H1 (cell line): ENCODE measurements at regions not wholly inside any gene's neighbourhood (a gene's known extent, or its start where the extent isn't known, plus 50 kb on each side); places are given as distances from the start of the nearest gene placed in this dataset.

Experiments used
- CTCF ChIA-PET: fragments of 300-600 bp; sonication (Branson Sonifier 250); formaldehyde crosslinking; loops from one replicate; lab custom pipeline; 2021; ENCODE audit not compliant: partially characterized antibody; lab: Charles Lee
- POLR2A ChIA-PET: fragments of 300-600 bp; sonication (Branson Sonifier 250); formaldehyde crosslinking; loops from one replicate; lab custom pipeline; 2021; ENCODE audit warnings: inconsistent platforms; ENCODE audit not compliant: partially characterized antibody; lab: Charles Lee
- DNase-seq, 2 experiments: peaks; one replicate each; pipeline versions ENCODE4 v3.0.0 to v3.0.0-alpha.2; 2010 to 2022; ENCODE audit warnings: low spot score in 2 of 2, low read depth in 1 of 2, mixed read lengths in 1 of 2
- FAIRE-seq: peaks from 2 replicates; lab custom pipeline; 2011; peaks lifted over from hg19 to GRCh38; lab: Jason Lieb, UNC
- H2AFZ ChIP-seq: 2 replicates; pipeline ENCODE4 v1.8.1; 2012; ENCODE audit warnings: low read length, inconsistent platforms
- H2AK5ac ChIP-seq: 2 replicates; pipeline ENCODE4 v1.6.1; 2013; ENCODE audit warnings: low read depth, low read length
- H2BK120ac ChIP-seq: replicated peaks from 2 replicates; pipeline ENCODE3; 2013; ENCODE audit warnings: low read depth, low read length, inconsistent platforms
- H2BK12ac ChIP-seq: 2 replicates; pipeline ENCODE4 v1.6.1; 2013; ENCODE audit warnings: low read depth, low read length
- H2BK15ac ChIP-seq: 2 replicates; pipeline ENCODE4 v1.6.1; 2013; ENCODE audit warnings: low read length
- H2BK20ac ChIP-seq: 2 replicates; pipeline ENCODE4 v1.6.1; 2013; ENCODE audit warnings: low read length
- H2BK5ac ChIP-seq: 2 replicates; pipeline ENCODE4 v1.6.1; 2013; ENCODE audit warnings: low read depth, low read length
- H3K14ac ChIP-seq: 2 replicates; pipeline ENCODE4 v1.6.1; 2013; ENCODE audit warnings: inconsistent platforms; ENCODE audit not compliant: insufficient read length
- H3K18ac ChIP-seq: 2 replicates; pipeline ENCODE4 v1.6.1; 2013; ENCODE audit warnings: low read length; ENCODE audit errors: extremely low read depth
- H3K23ac ChIP-seq: 2 replicates; pipeline ENCODE4 v1.6.1; 2013; ENCODE audit warnings: inconsistent platforms; ENCODE audit not compliant: insufficient read length
- H3K23me2 ChIP-seq: 2 replicates; pipeline ENCODE4 v1.6.1; 2013; ENCODE audit warnings: low read depth, low read length
- H3K27ac ChIP-seq: 2 replicates; pipeline ENCODE4 v1.6.1; 2011; ENCODE audit warnings: low read depth, low read length, inconsistent platforms
- H3K27me3 ChIP-seq, 4 experiments: replicated peaks in 1 of 4; 1 replicate in 1 of 4; 2 replicates in 3 of 4; pipeline versions ENCODE4 v1.6.1 to v1.8.1; 2011 to 2013; ENCODE audit warnings: low read length in 3 of 4, mild to moderate bottlenecking in 3 of 4, inconsistent platforms in 2 of 4, mixed read lengths in 2 of 4, moderate library complexity in 1 of 4; ENCODE audit not compliant: control insufficient read depth in 3 of 4, insufficient read depth in 3 of 4; ENCODE audit errors: extremely low read depth in 1 of 4
- H3K36me3 ChIP-seq, 4 experiments: 2 replicates each; pipeline versions ENCODE4 v1.6.1 to v1.8.1; 2011 to 2013; ENCODE audit warnings: mild to moderate bottlenecking in 4 of 4, low read length in 3 of 4, moderate library complexity in 2 of 4, control low read depth in 1 of 4, inconsistent platforms in 1 of 4; ENCODE audit not compliant: insufficient read depth in 4 of 4, control insufficient read depth in 2 of 4
- H3K4ac ChIP-seq: replicated peaks from 2 replicates; pipeline ENCODE3; 2013; ENCODE audit warnings: low read length, low read depth, mixed read lengths, inconsistent platforms; ENCODE audit not compliant: insufficient read length
- H3K4me1 ChIP-seq, 4 experiments: replicated peaks in 1 of 4; 1 replicate in 1 of 4; 2 replicates in 3 of 4; pipeline versions ENCODE4 v1.6.1 to v1.8.1; 2011 to 2013; ENCODE audit warnings: low read length in 3 of 4, inconsistent platforms in 2 of 4, mixed read lengths in 1 of 4; ENCODE audit not compliant: insufficient read depth in 4 of 4, control insufficient read depth in 3 of 4
- H3K4me2 ChIP-seq, 2 experiments: 2 replicates each; pipeline versions ENCODE4 v1.6.1 to v1.8.1; 2011 to 2013; ENCODE audit warnings: low read depth in 2 of 2, low read length in 2 of 2, control low read depth in 1 of 2, inconsistent platforms in 1 of 2, mild to moderate bottlenecking in 1 of 2; ENCODE audit not compliant: insufficient read depth in 1 of 2
- H3K4me3 ChIP-seq, 4 experiments: fragments of 200-600, 300-600 bp in 1 of 4; sonication (generic), shearing (Covaris generic), sonication (Bioruptor Twin) in 1 of 4; 2 replicates each; pipeline versions ENCODE4 v1.5.1 to v1.8.1; 2011 to 2016; ENCODE audit warnings: low read length in 4 of 4, low read depth in 3 of 4, control low read depth in 2 of 4, inconsistent platforms in 2 of 4, mild to moderate bottlenecking in 2 of 4, mixed read lengths in 1 of 4, moderate library complexity in 1 of 4; ENCODE audit not compliant: insufficient read depth in 2 of 4; ENCODE audit errors: extremely low read depth in 1 of 4
- H3K56ac ChIP-seq: replicated peaks from 2 replicates; pipeline ENCODE3; 2013; ENCODE audit warnings: low read depth, mild to moderate bottlenecking, mixed read lengths, low read length, inconsistent platforms; ENCODE audit not compliant: insufficient read length
- H3K79me1 ChIP-seq: 2 replicates; pipeline ENCODE4 v1.6.1; 2013; ENCODE audit warnings: low read depth, low read length, control low read depth
- H3K79me2 ChIP-seq, 2 experiments: 2 replicates each; pipeline versions ENCODE4 v1.6.1 to v1.8.1; 2012 to 2013; ENCODE audit warnings: low read length in 2 of 2, mild to moderate bottlenecking in 2 of 2, inconsistent platforms in 1 of 2; ENCODE audit not compliant: insufficient read depth in 2 of 2, control insufficient read depth in 1 of 2
- H3K9ac ChIP-seq, 4 experiments: replicated peaks in 1 of 4; 1 replicate in 1 of 4; 2 replicates in 3 of 4; pipeline versions ENCODE4 v1.6.1 to v1.8.1; 2011 to 2013; ENCODE audit warnings: low read depth in 3 of 4, low read length in 3 of 4, control low read depth in 2 of 4, mild to moderate bottlenecking in 2 of 4, moderate library complexity in 2 of 4, inconsistent platforms in 1 of 4; ENCODE audit errors: extremely low read depth in 1 of 4
- H3K9me3 ChIP-seq, 2 experiments: 2 replicates each; pipeline versions ENCODE4 v1.6.1 to v1.8.1; 2012 to 2013; ENCODE audit warnings: mild to moderate bottlenecking in 2 of 2, moderate library complexity in 2 of 2, control low read depth in 1 of 2, inconsistent platforms in 1 of 2, low read depth in 1 of 2, low read length in 1 of 2, mixed read lengths in 1 of 2; ENCODE audit not compliant: insufficient read depth in 2 of 2
- H4K20me1 ChIP-seq, 2 experiments: replicated peaks in 1 of 2; 2 replicates each; pipeline versions ENCODE3 to v1.8.1; 2011 to 2013; ENCODE audit warnings: inconsistent platforms in 2 of 2, low read length in 2 of 2, mild to moderate bottlenecking in 1 of 2; ENCODE audit not compliant: insufficient read depth in 2 of 2, control insufficient read depth in 1 of 2
- H4K5ac ChIP-seq: 2 replicates; pipeline ENCODE4 v1.6.1; 2013; ENCODE audit warnings: low read length, low read depth, mixed read lengths, inconsistent platforms; ENCODE audit not compliant: insufficient read length
- H4K8ac ChIP-seq: 2 replicates; pipeline ENCODE4 v1.8.0; 2013; ENCODE audit warnings: mild to moderate bottlenecking, moderate library complexity, low read length, inconsistent platforms; ENCODE audit not compliant: insufficient read depth; ENCODE audit errors: extremely low read depth
- H4K91ac ChIP-seq: replicated peaks from 2 replicates; pipeline ENCODE3; 2013; ENCODE audit warnings: low read length, mixed read lengths, inconsistent platforms; ENCODE audit not compliant: insufficient read length
- CREB1 ChIP-seq: IDR thresholded peaks from 2 replicates; pipeline ENCODE4 v1.6.1; 2012; ENCODE audit warnings: inconsistent platforms
- WGBS, 2 experiments: shearing (Covaris generic) in 1 of 2; methylation state at CpG; one replicate each; pipeline versions ENCODE4 v1.1.6 to v1.1.7; 2013 to 2015; ENCODE audit warnings: low lambda C conversion rate in 2 of 2, mixed read lengths in 2 of 2, inconsistent platforms in 1 of 2, low coverage in 1 of 2, missing lambda C conversion rate in 1 of 2; ENCODE audit not compliant: insufficient replicate concordance in 2 of 2, insufficient coverage in 1 of 2, insufficient read length in 1 of 2; ENCODE audit errors: extremely low coverage in 1 of 2, missing lambda C conversion rate in 1 of 2; 5-methylcytosine and 5-hydroxymethylcytosine counted together

- H4K5ac ChIP-seq, result no peak overlapping the region
- H3K23ac ChIP-seq, result no peak overlapping the region
- H2AK5ac ChIP-seq, result no peak overlapping the region
- no peak overlapping the region for H2BK20ac ChIP-seq
- no peak overlapping the region for H2BK15ac ChIP-seq
- no peak overlapping the region for H3K18ac ChIP-seq
- H2BK5ac ChIP-seq, result no peak overlapping the region
- FAIRE-seq (no peak), DNase-seq (no peak)
- no peak overlapping the region for H4K91ac ChIP-seq
- H3K4me1 ChIP-seq, result peaks cover 0 to 3% (median 0%) of the 10 kb centered on the region in 4 experiments; a peak in 1 of 7 replicates
- no peaks in the 10 kb centered on the region for H3K79me1 ChIP-seq
- WGBS, 2 experiments, result 90% methylated on average over 5 of the region's 5 CpGs; no CpG with 5 or more reads in 1 of the 2 experiments
- CTCF ChIA-PET, result interaction anchor here (0.7 kb wide), 1 partner anchor 292 kb away, joined by 3 read pairs; no protein-coding TSS in a partner anchor
- no peak overlapping the region for H3K9ac ChIP-seq
- no peak overlapping the region for H3K4me3 ChIP-seq
- H4K20me1 ChIP-seq, result no peaks in the 10 kb centered on the region
- no peaks in the 10 kb centered on the region for H3K79me2 ChIP-seq
- H4K8ac ChIP-seq, result no peak overlapping the region
- H3K27me3 ChIP-seq, result no peaks in the 10 kb centered on the region
- H3K4me2 ChIP-seq, result no peak overlapping the region
- H3K36me3 ChIP-seq, result no peaks in the 10 kb centered on the region
- H3K9me3 ChIP-seq, result no peaks in the 10 kb centered on the region
- H2AFZ ChIP-seq, result peak overlapping the region; percentile 61; the same call in 1 of the 2 replicates
- H3K56ac ChIP-seq, result no peak overlapping the region
- H3K23me2 ChIP-seq, result no peaks in the 10 kb centered on the region
- no peak overlapping the region for H2BK12ac ChIP-seq
- TF ChIP-seq CREB1, result no peak
- H2BK120ac ChIP-seq, result no peak overlapping the region
- no peak overlapping the region for H3K14ac ChIP-seq
- POLR2A ChIA-PET, result no interaction called here
- no peak overlapping the region for H3K27ac ChIP-seq
- no peak overlapping the region for H3K4ac ChIP-seq
Observed at GRCh38 chr3:135629701-135630408, 335.7 kb upstream of the PPP2R3A start.
